AG08396 (cell line): ENCODE measurements at regions not wholly inside any gene's neighbourhood (a gene's known extent, or its start where the extent isn't known, plus 50 kb on each side); places are given as distances from the start of the nearest gene placed in this dataset.
"Not testable (repeated sequence)": the region's sequence is repeated elsewhere in the genome, so short reads cannot be mapped to it uniquely, and the experiment has no call there.

ENCODE experiments used
- DNase-seq: peaks from one replicate; pipeline ENCODE4 v3.0.0; 2012; ENCODE audit warnings: low spot score, mixed read lengths

- no peak for DNase-seq
Measured at GRCh38 chr5:152527358-152528052, 122.4 kb upstream of the NMUR2 start.

- DNase-seq = no peak
Measured at GRCh38 chr5:152529440-152529839, 124.4 kb upstream of the NMUR2 start.

DNA sequence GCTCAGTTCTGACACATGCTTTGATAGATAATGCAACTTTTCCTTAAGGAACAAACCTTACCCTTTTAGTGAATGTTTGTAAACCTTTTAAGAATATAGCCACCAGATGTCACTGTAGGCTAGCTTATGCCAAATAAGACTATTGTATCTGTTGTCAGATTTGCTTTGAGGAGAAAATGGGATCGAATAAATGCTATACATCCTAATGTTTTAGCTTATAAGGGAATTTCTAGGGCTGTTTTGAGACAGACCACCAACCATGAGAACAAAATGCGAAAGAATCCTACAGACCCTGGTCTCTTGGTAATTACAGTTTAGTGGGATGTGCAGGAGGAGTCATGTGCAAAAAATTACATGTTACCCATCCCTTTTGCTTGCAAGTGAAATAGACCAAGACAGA, 127.6 kb upstream of the NMUR2 start:
- peak; percentile 18 for DNase-seq

GRCh38 chr5:152534641-152535040, 129.6 kb upstream of the NMUR2 start:
- DNase-seq = no peak

GRCh38 chr5:152542741-152543140, 137.7 kb upstream of the NMUR2 start:
- DNase-seq = no peak

DNA sequence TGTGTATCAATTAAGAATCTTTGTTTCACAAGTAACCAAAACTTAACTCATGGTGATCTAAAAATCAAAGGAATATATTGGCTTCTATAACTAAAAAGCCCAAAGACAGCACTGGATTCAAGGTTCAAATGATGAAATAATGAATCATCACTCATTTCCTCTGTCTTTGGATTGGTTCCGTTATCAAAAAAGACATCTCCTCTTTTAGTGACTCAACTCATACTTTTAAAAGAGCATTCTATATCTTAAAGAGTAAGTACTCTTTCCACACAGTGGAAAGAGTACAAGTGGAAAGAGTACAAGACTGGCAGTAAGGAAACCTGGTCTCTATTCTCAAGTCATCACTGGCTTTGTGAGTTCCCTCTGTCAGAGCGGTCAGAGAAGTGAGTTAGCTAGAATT, 141.4 kb upstream of the NMUR2 start:
- no peak for DNase-seq

DNA sequence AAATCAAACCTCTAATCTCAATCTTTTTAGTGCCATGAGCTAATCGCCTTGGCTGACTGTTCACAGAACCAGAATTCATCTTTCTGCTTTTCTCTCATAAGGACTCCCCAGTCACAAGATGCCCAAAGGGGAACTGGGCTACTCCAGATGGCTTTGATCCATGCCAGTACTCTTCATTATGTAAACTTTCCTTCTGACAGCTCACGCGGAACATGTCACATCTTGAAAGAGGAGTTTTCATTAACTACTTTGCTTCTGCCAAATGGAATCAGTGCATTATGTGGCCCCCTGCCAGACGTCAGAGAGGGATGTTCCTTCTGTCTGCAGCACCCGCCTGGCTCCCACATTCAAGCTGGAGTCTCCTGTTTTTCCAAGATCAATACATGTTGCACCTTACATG, 142.1 kb upstream of the NMUR2 start:
- DNase-seq = no peak

DNA sequence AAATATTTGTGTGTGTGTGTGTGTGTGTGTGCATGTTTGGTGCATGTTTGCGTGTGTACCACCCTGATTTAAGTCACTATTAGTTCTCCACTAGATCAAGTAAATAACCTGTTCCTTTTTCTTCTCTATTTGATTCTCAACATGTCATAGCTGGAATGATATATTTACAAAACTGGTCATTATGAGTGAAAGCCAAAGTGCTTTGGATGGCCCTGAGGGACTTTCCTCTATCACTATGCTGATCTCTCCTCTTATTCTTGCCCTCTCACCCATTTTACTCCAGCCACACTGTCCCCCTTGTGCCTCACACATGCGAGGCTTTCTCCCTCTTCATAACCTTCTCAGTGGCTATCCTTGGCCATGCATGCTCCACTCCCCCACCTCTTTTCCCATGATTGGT, 144.6 kb upstream of the NMUR2 start:
- no peak for DNase-seq

DNA sequence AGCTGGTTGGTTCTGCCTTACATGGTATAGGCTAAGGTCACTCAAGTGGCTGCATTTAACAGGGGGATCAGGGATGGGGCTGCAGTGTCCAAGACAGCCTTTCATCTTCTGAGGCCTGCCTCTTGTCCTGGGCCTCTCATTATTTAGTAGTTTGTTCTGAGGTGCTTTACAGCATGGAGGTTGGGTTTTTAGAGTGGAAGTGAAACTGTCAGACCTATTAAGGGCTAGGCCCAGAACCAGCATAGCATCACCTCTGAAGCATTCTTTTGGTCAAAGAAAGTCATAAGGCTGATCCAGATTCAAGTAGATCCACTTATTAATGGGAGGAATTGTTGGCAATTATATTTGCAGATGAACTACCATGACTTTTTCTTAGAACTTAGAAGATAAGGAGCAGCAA, 146.0 kb upstream of the NMUR2 start:
- DNase-seq = no peak

DNA sequence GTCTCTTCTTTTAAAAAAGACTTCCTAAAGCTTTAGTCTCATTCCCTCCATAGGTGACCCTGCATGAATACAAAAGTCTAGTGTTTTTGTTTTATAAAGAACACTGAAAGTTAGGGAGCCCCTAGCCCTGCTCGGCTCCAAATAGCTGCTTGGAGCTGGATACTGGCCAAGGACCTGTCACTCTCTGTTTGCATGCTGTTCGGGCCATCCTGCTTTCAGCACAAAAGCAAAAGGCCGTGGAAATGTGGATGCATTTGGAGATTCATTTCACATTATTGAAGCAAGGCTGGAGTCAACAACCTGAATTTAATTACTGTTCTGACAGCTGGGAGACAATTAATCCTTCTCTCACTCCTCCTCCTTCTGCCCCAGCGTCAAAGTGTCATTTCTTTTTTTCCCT, 151.7 kb upstream of the NMUR2 start:
- DNase-seq = no peak

DNA sequence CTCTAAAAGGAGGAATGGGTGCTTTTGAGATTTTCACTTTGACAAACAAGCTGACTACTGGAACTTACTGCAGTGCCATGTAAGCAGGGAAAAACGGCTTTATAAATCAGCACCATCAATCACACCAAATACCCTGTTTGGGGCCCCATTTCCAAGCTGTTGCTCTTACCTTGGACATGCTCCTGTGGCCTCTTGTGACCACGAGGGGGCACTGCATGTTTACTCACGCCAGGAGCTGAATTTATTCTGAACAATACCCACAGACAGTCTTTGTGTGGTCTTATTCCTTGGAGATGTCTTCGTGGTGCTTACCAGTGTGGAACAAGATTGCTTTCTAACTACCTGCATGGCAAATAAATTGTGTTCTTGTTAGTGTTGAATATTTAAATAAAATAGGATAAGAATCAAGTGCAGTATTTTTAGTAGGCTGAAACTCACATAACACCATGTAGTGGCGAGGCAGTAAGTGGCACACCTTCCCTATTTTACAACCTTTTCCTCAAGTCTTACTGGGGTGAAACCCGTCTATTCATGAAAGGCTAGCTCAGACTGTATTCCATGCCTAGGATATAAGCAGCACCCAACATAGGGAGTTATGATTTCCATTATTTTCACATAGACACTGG, 155.5 kb upstream of the NMUR2 start:
- DNase-seq = peak; percentile 11

DNA sequence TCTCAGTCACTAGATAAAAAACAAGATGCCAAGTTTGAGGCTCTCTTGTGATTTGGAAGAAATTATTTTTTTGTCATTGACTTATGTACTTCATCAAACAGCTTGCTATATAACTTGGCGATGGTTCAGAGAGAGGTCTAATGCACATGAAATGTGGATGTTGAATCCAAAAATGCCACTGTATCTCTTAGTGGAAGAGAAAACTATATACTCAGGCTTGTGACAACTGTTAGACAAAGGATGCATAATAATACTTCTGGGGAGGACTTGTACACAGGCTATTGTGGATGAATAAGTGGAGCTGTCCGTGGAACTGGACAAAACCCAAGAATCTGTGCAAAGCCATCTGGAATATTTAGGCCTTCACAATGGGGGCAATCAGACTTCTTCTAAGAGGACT, 162.9 kb upstream of the NMUR2 start:
- no peak for DNase-seq

- DNase-seq = no peak
Measured at GRCh38 chr5:152572812-152573211, 167.7 kb upstream of the NMUR2 start.

DNA sequence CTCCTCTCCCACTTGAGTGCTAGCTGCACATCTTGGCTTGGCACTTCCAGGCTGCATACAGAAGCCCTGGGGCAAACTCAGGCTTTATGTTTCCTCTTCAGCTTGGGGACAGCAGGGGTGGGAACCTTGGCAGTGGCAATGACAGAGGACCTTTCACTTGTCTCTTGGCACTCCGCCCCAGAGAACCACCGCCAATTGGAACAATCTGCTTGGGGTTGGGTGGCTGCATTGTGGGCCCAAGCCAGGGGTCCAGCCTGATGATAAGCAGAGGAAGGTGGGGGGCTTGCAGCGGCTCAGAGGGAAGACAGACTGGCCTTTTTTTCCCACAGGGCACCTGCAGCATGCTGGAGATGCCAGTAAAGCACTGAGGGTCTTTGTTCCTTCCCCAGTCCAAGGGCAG, 179.0 kb upstream of the NMUR2 start:
- DNase-seq = no peak

GRCh38 chr5:152592416-152592815, 187.3 kb upstream of the NMUR2 start:
- no peak for DNase-seq

- DNase-seq = no peak
Measured at GRCh38 chr5:152593388-152593787, 188.3 kb upstream of the NMUR2 start.

- no peak for DNase-seq
Measured at GRCh38 chr5:152595405-152595804, 190.3 kb upstream of the NMUR2 start.

GRCh38 chr5:152599096-152599495, 194.0 kb upstream of the NMUR2 start:
- DNase-seq = no peak

DNA sequence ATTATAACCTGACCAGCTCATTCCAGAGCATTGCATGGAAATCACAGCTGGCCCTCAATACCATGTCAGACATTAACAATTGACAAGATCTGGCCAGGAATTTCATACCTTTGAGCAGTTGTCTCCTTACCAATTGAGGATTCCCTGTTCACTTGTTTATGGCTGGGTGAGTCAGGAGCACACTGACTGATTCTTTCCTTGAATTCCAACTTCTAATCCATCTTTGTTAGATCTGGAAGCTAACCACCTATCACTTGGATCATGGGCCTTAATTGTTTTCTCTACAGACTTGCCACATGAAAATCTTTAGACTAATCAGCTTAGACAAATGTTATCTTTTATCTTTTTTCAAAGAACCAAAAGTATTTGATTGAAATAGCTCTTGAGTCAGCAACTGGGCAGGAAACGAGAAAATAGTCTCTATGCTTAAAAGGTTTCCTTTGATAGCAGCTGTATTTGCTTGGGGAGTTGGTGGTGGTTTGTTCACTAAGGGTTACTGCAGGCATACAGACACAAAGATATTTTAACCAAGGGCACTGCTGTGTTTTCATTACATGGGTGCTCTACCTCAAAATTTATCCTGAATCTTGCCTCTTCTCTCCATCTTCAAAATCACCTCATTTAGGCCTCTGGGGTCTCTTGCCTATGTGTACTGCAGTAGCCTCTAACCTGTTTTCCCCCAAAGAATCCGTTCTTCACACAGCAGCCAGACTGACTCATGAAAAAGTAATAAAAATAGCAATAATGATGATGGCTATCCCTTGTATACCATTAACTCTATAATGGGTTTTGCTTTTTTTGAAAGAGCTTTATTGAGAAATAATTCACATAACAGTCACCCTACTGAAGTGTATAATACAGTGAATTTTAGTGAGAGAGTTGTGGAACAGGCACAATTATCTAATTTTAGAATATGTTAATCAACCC, 197.0 kb upstream of the NMUR2 start:
- DNase-seq = no peak

GRCh38 chr5:152606050-152606449, 201.0 kb upstream of the NMUR2 start:
- DNase-seq = not testable (repeated sequence)

- no peak for DNase-seq
Measured at GRCh38 chr5:152606776-152607364, 201.8 kb upstream of the NMUR2 start.

DNA sequence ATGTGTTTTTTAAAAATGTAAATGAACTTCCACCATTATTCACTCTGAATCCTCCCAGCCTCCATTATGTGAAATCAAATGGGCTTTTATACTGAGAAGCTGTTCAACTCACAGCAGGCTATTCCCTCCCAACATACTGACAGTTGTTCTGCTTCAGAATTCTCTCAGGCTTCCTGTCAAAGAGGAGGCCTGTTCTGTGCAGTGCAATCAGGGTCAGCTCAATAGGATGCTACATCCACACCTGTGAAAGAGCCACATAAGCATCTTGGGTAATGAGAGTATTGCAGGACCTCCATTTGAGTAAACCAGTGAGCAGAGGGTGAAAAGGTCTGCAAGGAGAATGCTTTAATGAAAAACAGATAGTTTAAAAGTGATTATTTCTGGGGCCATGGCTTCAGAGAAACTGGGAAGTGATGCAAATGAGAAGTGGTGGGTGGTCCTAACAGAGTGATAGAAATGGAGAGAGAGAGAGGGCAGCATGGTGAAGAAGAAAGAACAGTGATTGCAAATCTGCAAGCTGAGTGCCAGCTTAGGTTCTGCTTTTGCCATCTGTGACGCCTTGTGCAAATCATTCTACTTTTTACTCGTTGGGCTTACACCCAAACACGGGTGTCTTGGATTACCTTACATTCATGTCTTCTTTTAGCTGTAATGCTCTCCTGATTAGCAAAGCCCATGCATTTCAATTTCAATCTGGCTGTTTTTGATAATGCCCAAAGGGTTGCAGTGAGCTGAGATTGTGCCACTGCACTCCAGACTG, 202.5 kb upstream of the NMUR2 start:
- DNase-seq = no peak
